ENCODE measurements at regions not wholly inside any gene's neighbourhood (a gene's known extent, or its start where the extent isn't known, plus 50 kb on each side); places are given as distances from the start of the nearest gene placed in this dataset.

DNA sequence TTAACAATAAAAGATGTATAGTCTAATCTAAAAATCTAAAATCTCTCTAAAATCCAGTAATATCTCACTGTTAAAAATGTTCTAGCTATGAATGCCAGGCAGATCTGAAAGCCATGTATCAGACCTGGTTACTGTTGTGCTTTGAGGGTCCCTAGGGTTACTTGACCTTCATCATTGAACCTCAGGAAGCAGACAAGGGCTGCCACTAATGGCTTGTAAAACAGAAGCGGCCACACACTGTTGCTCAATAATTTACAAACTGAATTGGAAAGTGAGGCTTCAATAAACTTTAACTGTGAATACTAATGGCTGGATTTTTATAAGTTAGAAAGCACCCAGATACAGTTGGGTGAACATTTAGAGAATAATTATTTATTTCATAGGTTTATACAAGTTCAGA lies 198.0 kb upstream of the RPS23 start:
- intact Hi-C loops (cut with DNase I; ENCODE audit: low total_unique reads) = no loop called here
- TF ChIP-seq CTCF (IDR thresholded peaks at IDR 0.05) = no peak

DNA sequence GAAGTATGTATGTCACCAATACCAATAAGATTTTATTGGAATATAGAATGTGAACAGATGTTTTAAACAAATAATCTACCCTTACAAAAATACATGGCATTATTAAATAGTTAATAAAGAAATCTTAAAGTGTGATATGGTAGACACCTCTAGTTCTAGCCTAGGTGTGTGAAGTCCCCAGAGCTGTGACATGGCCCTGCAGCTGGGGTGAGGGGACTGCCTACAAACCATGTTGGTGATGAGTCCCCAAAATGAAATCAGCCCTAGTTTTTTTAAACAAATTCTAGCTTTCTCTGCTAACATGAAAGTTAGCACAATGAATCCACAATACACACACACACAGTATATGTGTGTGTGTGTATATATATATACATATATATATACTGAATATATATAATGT lies 195.1 kb upstream of the RPS23 start:
- DNase-seq = no peak
- no peaks in the 10 kb centered on the region for H3K4me1 ChIP-seq
- TF ChIP-seq CTCF (IDR thresholded peaks at IDR 0.05) = no peak
- H3K27ac ChIP-seq = no peak overlapping the region
- intact Hi-C loops (cut with DNase I; ENCODE audit: low total_unique reads) = no loop called here
- no peak overlapping the region for H3K4me3 ChIP-seq
- no peaks in the 10 kb centered on the region for H3K27me3 ChIP-seq
- H3K36me3 ChIP-seq = no peaks in the 10 kb centered on the region
- H3K9me3 ChIP-seq = no peaks in the 10 kb centered on the region

More for the DNA sequence above, 198.0 kb upstream of the RPS23 start:
- no peaks in the 10 kb centered on the region for H3K27me3 ChIP-seq
- no peak for DNase-seq
- no peaks in the 10 kb centered on the region for H3K4me1 ChIP-seq
- H3K4me3 ChIP-seq = no peak overlapping the region
- no peaks in the 10 kb centered on the region for H3K36me3 ChIP-seq
- H3K9me3 ChIP-seq = no peaks in the 10 kb centered on the region
- no peak overlapping the region for H3K27ac ChIP-seq

DNA sequence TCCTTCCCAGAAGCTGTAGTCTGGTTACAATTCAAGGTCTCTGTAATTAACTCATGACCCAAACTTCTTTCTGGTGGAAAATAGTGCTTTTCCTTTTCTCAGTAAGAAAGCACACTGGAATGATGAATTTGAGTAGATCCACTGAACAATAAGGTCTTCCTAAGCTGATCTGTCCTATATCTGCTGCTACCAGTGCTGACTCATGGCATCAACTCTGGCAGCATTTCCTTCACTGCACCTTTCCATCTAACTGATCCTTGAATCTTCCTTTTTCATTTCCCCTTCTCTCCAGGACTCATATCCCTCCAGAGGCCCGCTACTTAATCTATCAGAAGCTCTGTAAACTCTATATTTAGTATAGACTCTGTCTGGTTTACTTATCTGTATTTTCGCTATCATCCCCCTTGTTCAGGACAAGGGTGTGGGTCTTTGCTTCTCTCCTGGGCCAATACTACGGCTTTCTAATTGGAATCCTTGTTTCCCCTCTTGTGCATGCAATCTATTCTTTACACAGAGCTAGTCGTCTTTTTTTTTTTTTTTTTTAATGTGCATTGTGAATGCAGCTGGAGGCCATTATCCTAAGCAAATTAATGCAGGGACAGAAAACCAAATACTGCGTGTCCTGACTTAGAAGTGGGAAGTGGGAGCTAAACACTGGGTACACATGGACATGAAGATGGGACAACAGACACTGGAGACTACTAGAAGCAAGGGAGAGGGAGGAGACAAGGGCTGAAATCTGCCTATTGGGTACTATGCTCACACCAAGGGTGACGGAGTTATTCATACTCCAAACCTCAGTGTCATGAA lies 192.2 kb upstream of the RPS23 start:
- H3K27ac ChIP-seq = no peak overlapping the region
- H3K4me3 ChIP-seq = no peak overlapping the region
- intact Hi-C loops (cut with DNase I; ENCODE audit: low total_unique reads) = no loop called here
- TF ChIP-seq CTCF (IDR thresholded peaks at IDR 0.05) = no peak
- no peak for DNase-seq
- no peaks in the 10 kb centered on the region for H3K27me3 ChIP-seq
- peaks cover 0 to 4% (median 0%) of the 10 kb centered on the region in 4 donors for H3K4me1 ChIP-seq
- no peaks in the 10 kb centered on the region for H3K36me3 ChIP-seq
- H3K9me3 ChIP-seq = no peaks in the 10 kb centered on the region

GRCh38 chr5:82466986-82467561 lies 188.9 kb upstream of the RPS23 start:
- H3K4me1 ChIP-seq = peaks cover 0 to 4% (median 0%) of the 10 kb centered on the region in 4 donors
- peak overlapping the region in 1 of 2 donors; percentile 31 for H3K27ac ChIP-seq
- peaks cover 0 to 5% (median 3%) of the 10 kb centered on the region in 3 donors for H3K9me3 ChIP-seq
- H3K36me3 ChIP-seq = no peaks in the 10 kb centered on the region
- peak overlapping the region in 1 of 2 donors; percentile 5 for H3K4me3 ChIP-seq
- intact Hi-C loops (cut with DNase I; ENCODE audit: low total_unique reads) = no loop called here
- no peaks in the 10 kb centered on the region for H3K27me3 ChIP-seq
- peak in 1 of 2 donors; percentile 46 for DNase-seq
- peak; percentile 20 to 35 for TF ChIP-seq CTCF (IDR thresholded peaks at IDR 0.05)

- Histone ChIP-seq H3K4me1 (peaks cover 0 to 4% (median 0%) of the 10 kb centered on the region in 4 donors), H3K27me3 (no peaks in the 10 kb centered on the region), H3K4me3 (no peak overlapping the region), H3K36me3 (no peaks in the 10 kb centered on the region), H3K27ac (no peak overlapping the region), H3K9me3 (peaks cover 0 to 5% (median 3%) of the 10 kb centered on the region in 3 donors)
- DNase-seq = no peak
- intact Hi-C loops (cut with DNase I; ENCODE audit: low total_unique reads) = no loop called here
- TF ChIP-seq CTCF (IDR thresholded peaks at IDR 0.05) = no peak
Observed at GRCh38 chr5:82465235-82465634, 187.1 kb upstream of the RPS23 start.

All from tibial artery (tissue), 4 donors.